ENCODE measurements at regions not wholly inside any gene's neighbourhood (a gene's known extent, or its start where the extent isn't known, plus 50 kb on each side); places are given as distances from the start of the nearest gene placed in this dataset.
A peak's percentile ranks its signal among the peaks of the same experiment; 100 is the strongest.

DNA sequence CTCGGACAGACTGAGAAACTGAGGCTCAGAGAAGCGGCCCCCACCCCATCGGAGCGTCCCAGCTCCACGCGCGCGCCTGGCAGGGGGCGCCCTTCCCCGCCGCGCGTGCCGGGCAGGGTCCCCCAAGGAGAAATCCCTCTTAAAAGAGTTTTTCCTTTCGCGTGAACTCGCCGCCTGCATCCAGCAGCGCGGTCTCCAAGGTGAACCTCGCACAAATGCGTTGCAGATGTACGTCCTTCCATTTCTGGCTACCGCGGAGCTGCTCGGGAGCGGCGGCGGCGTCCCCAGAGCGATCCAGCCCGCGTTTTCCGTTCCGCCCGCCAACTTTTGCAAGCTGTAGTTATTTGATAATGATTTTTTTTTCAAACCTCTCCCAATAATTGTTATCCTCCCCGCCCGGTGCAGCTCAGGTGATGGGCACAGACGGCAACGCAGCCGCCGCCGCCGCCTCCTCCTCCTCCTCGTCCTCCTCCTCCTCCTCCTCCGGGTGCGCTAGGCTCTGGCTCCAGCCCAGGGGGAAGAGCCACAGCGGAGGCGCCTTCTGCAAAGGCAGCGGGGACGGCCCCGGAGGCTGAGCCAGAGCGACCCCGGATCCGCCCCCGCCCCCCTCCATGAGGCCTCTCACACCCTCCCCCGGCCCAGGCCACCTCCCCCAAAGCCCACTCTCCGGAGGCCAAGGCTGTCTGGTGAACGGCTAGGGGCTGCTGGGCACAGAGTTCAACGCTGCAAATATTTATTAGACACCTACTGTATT, 74.0 kb upstream of the CUX1 start:
- peak overlapping the region; percentile 64 for H3K4me3 ChIP-seq (ENCODE audit: low read depth, low read length)
- TF ChIP-seq, protein P1, sequence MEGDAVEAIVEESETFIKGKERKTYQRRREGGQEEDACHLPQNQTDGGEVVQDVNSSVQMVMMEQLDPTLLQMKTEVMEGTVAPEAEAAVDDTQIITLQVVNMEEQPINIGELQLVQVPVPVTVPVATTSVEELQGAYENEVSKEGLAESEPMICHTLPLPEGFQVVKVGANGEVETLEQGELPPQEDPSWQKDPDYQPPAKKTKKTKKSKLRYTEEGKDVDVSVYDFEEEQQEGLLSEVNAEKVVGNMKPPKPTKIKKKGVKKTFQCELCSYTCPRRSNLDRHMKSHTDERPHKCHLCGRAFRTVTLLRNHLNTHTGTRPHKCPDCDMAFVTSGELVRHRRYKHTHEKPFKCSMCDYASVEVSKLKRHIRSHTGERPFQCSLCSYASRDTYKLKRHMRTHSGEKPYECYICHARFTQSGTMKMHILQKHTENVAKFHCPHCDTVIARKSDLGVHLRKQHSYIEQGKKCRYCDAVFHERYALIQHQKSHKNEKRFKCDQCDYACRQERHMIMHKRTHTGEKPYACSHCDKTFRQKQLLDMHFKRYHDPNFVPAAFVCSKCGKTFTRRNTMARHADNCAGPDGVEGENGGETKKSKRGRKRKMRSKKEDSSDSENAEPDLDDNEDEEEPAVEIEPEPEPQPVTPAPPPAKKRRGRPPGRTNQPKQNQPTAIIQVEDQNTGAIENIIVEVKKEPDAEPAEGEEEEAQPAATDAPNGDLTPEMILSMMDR (IDR thresholded peaks at IDR 0.05; ENCODE audit: low read depth, low read length, missing control alignments), result peak; percentile 44
- DNase-seq (ENCODE audit: low read depth), result no peak

DNA sequence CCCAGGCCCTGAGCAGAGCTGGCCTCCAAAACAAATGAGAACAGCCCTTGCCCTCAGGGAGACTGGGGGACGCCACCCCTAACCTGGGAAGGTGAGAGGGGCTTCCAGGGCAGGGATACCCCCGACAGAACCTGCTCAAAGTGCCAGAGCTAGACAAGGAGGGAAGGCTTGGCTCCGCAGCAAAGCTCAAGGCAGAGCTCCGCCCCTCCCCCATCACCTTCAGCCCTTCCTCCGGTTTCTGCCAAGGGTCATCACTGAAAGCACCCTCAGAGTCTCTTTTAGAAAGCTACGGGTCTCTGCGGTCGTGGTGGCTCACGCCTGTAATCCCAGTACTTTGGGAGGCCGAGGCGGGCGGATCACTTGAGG, 73.4 kb upstream of the CUX1 start:
- no peak for DNase-seq (ENCODE audit: low read depth)
- TF ChIP-seq, protein P1 (IDR thresholded peaks at IDR 0.05; ENCODE audit: low read depth, low read length, missing control alignments), result no peak
- H3K4me3 ChIP-seq (ENCODE audit: low read depth, low read length), result no peak overlapping the region

GRCh38 chr7:101744588-101744987, 72.8 kb upstream of the CUX1 start:
- TF ChIP-seq, protein P1 (IDR thresholded peaks at IDR 0.05; ENCODE audit: low read depth, low read length, missing control alignments), result no peak
- no peak overlapping the region for H3K4me3 ChIP-seq (ENCODE audit: low read depth, low read length)
- DNase-seq (ENCODE audit: low read depth), result no peak

DNA sequence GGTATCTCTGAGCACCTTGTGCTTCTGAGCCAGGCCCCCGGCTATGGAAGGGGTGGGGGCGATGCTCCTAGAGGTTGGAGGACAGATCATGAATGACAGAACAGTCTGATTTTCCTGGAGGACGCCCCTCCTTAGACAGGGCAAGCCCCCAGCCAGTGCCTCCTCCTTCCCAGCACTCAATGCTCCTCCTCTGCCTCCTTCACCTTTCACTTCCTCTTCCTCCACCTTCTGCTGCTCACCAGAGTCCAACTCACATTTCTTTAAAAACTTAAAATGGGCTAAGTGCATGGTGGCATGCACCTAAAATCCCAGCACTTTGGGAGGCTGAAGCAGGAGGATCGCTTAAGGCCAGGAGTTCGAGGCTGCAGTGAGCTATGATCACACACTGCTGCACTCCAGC, 71.1 kb upstream of the CUX1 start:
- H3K4me3 ChIP-seq (ENCODE audit: low read depth, low read length), result no peak overlapping the region
- TF ChIP-seq, protein P1 (IDR thresholded peaks at IDR 0.05; ENCODE audit: low read depth, low read length, missing control alignments), result no peak
- no peak for DNase-seq (ENCODE audit: low read depth)

DNA sequence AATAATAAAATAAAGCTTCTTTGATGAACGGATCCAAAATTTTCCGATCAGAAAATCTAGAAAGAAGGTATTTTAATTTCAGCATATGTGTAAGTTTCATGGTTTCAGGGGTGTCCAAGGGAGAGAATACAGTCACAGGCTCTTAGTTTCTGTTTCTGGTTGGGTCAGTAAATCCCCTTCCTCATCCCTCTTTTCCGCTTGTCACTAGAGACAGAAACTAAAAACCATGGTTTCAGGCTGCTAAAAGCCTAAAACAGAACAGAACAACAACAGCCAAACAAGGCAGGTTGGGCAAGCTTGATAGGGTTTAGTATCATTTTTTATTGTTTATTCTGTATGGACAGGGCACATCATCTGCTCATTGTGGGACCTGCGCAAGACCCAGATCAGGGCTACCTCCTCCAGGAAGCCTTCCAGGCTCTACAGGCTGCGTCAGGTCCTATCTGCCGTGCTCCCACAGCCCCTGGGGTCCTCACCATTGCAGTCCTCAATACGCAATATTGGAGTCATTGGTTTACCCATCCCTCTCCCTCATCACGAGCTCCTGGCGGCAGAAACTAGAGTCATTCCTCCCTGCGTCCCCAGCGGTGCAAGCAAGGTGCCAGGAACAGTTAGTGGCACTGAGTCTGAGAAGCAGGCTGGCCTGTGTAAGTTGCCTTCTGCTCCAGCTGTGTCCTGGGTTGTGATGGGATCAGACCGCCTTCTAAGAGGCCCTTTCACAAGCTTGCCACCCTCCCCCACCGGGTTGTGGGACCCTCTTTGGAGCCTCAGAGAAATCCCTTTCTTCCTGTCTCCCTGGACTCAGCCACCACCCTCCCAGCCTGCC, 70.2 kb upstream of the CUX1 start:
- TF ChIP-seq, protein P1 (IDR thresholded peaks at IDR 0.05; ENCODE audit: low read depth, low read length, missing control alignments), result no peak
- no peak overlapping the region; the same call in 1 of the 2 replicates for H3K4me3 ChIP-seq (ENCODE audit: low read depth, low read length)
- DNase-seq (ENCODE audit: low read depth), result no peak

DNA sequence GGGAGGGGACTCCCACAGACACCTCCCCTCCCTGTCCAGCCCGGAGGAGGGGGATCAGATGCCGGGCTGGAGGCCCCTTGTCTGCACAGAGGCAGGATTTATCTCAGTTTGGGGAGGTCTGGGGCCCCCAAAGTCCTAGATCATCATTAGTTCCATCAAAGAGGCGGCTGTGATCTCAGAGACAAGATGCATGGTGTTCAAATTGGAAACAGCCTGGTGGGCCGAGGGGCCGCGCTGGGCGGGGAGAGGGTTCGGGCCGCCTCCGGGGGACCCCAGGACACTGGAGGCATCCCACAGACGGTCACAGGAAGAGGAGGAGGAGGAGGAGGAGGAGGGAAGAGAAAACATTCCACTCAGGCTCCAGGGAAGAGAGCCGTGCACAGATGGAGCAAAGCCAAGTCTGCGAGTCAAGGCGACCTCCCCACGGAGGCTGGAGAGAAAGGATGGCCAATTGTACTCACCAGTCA, 69.5 kb upstream of the CUX1 start:
- no peak for DNase-seq (ENCODE audit: low read depth)
- H3K4me3 ChIP-seq (ENCODE audit: low read depth, low read length), result no peak overlapping the region
- TF ChIP-seq, protein P1 (IDR thresholded peaks at IDR 0.05; ENCODE audit: low read depth, low read length, missing control alignments), result no peak

Measured in GM12864 (cell line).